ENCODE measurements at regions not wholly inside any gene's neighbourhood (a gene's known extent, or its start where the extent isn't known, plus 50 kb on each side); places are given as distances from the start of the nearest gene placed in this dataset.

DNA sequence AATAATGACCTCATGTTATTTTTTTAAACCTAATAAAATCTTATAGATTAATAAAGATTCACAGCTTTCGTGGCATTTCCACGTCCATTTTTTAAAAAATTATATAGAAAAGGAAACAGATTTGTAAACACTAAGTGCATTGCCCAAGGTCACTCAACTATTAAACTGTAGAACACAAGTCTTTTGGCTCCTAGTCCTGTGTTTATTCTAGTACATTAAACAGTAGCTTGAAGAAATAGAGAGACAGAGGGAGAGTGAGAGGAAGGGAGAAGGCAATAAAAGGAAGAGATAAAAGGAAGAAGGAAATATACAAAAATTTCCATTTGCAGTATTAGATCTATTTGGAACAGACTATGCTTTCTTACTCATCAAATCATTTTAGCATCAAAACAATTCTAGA, 586.7 kb upstream of the CITED2 start:
- H3F3A ChIP-seq (ENCODE audit: insufficient read depth, low read length) = no peaks in the 10 kb centered on the region
- TF ChIP-seq, protein P1, sequence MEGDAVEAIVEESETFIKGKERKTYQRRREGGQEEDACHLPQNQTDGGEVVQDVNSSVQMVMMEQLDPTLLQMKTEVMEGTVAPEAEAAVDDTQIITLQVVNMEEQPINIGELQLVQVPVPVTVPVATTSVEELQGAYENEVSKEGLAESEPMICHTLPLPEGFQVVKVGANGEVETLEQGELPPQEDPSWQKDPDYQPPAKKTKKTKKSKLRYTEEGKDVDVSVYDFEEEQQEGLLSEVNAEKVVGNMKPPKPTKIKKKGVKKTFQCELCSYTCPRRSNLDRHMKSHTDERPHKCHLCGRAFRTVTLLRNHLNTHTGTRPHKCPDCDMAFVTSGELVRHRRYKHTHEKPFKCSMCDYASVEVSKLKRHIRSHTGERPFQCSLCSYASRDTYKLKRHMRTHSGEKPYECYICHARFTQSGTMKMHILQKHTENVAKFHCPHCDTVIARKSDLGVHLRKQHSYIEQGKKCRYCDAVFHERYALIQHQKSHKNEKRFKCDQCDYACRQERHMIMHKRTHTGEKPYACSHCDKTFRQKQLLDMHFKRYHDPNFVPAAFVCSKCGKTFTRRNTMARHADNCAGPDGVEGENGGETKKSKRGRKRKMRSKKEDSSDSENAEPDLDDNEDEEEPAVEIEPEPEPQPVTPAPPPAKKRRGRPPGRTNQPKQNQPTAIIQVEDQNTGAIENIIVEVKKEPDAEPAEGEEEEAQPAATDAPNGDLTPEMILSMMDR (IDR thresholded peaks at IDR 0.05; ENCODE audit: low read length) = no peak
- TF ChIP-seq EZH2 (IDR thresholded peaks at IDR 0.05; ENCODE audit: borderline replicate concordance, low read length) = no peak
- no peak overlapping the region for H2AFZ ChIP-seq (ENCODE audit: low read length)
- no peak overlapping the region for H3K9ac ChIP-seq (ENCODE audit: low read length)
- no peaks in the 10 kb centered on the region for H3K27me3 ChIP-seq (ENCODE audit: insufficient read depth, low read length)
- H3K36me3 ChIP-seq (ENCODE audit: insufficient read depth, low read length) = no peaks in the 10 kb centered on the region
- H4K20me1 ChIP-seq (ENCODE audit: insufficient read depth, low read length) = no peaks in the 10 kb centered on the region
- no peaks in the 10 kb centered on the region for H3K9me2 ChIP-seq (ENCODE audit: low read depth, low read length)
- H3K27ac ChIP-seq (ENCODE audit: low read depth, low read length, poor library complexity, severe bottlenecking) = no peak overlapping the region
- no peak overlapping the region for H3K4me2 ChIP-seq (ENCODE audit: low read length)
- no peak overlapping the region for H3K4me3 ChIP-seq (ENCODE audit: low read depth, low read length, poor library complexity, severe bottlenecking)
- no peaks in the 10 kb centered on the region for H3K4me1 ChIP-seq (ENCODE audit: insufficient read depth, low read length, severe bottlenecking)
- no peaks in the 10 kb centered on the region for H3K9me3 ChIP-seq (ENCODE audit: low read length)
- H3K79me2 ChIP-seq (ENCODE audit: insufficient read depth, low read length) = no peaks in the 10 kb centered on the region

DNA sequence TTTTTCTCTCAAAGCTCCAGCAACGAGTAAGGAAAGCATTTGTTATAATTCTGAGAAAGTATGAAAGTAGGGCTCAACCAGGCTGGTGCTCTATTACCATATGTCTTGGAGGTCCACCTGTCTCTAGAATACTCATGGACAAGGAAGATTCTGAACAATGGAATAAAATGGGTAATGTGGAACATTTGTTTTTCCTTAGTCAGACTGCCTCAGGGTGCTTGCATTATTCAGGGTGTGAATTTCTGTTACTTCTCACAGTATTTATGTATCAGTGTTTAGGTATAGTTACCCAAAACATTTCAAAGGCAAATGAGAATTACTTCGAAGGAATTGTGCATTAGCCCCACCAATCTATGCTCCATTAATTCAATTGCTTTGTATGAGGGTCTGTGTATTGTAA, 586.2 kb upstream of the CITED2 start:
- Histone ChIP-seq H3K27me3 (ENCODE audit: insufficient read depth, low read length) (no peaks in the 10 kb centered on the region), H3K4me1 (ENCODE audit: insufficient read depth, low read length, severe bottlenecking) (no peaks in the 10 kb centered on the region), H3K4me3 (ENCODE audit: low read depth, low read length, poor library complexity, severe bottlenecking) (no peak overlapping the region), H3K9me3 (ENCODE audit: low read length) (no peaks in the 10 kb centered on the region), H2AFZ (ENCODE audit: low read length) (no peak overlapping the region), H3K9me2 (ENCODE audit: low read depth, low read length) (no peaks in the 10 kb centered on the region), H4K20me1 (ENCODE audit: insufficient read depth, low read length) (no peaks in the 10 kb centered on the region), H3K27ac (ENCODE audit: low read depth, low read length, poor library complexity, severe bottlenecking) (no peak overlapping the region), H3K4me2 (ENCODE audit: low read length) (no peak overlapping the region), H3F3A (ENCODE audit: insufficient read depth, low read length) (no peaks in the 10 kb centered on the region), H3K79me2 (ENCODE audit: insufficient read depth, low read length) (no peaks in the 10 kb centered on the region), H3K36me3 (ENCODE audit: insufficient read depth, low read length) (no peaks in the 10 kb centered on the region), H3K9ac (ENCODE audit: low read length) (no peak overlapping the region)
- TF ChIP-seq EZH2 (IDR thresholded peaks at IDR 0.05; ENCODE audit: borderline replicate concordance, low read length) = no peak
- TF ChIP-seq, protein P1 (IDR thresholded peaks at IDR 0.05; ENCODE audit: low read length) = no peak

DNA sequence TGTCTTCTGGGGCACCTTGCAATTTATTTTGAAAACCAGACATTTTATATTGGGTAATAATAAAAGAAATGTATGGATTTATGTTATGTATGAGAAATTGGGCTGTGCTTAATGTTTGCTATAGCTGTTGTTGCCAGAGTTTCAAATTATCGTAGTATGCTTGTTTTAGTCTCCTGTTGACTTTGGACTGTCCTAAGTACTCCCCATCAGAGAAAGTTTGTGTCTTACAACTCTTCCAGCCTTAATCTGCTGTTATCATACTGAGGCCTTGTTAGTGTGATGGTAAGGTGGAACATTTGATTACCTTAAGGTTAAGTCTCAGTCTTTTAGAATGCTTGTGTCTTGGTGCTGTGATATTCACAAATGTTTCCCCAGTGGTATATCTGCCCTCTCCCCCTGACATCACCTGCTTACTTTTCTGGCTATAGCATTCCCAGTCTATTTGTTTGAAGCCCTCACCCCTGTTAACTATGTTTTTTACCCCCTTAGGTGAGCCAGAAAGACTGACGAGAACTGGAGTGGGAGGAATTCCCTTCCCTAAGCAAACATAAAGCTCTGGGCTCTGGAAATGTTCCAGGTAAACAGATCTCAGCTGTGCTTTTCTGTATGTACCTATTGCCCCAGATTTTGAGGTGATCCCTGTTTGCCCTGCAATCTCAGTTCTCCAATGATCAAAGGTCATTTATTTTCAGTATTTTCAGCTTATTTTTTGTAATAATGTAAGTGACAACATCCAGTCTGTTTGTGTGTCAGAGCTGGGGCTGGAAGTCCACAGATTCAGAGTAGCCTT, 581.1 kb upstream of the CITED2 start:
- H3K4me3 ChIP-seq (ENCODE audit: low read depth, low read length, poor library complexity, severe bottlenecking) = no peak overlapping the region
- H3K9me3 ChIP-seq (ENCODE audit: low read length) = no peaks in the 10 kb centered on the region
- H3K4me2 ChIP-seq (ENCODE audit: low read length) = no peak overlapping the region
- H4K20me1 ChIP-seq (ENCODE audit: insufficient read depth, low read length) = no peaks in the 10 kb centered on the region
- TF ChIP-seq, protein P1 (IDR thresholded peaks at IDR 0.05; ENCODE audit: low read length) = no peak
- TF ChIP-seq EZH2 (IDR thresholded peaks at IDR 0.05; ENCODE audit: borderline replicate concordance, low read length) = no peak
- no peaks in the 10 kb centered on the region for H3F3A ChIP-seq (ENCODE audit: insufficient read depth, low read length)
- H3K27ac ChIP-seq (ENCODE audit: low read depth, low read length, poor library complexity, severe bottlenecking) = no peak overlapping the region
- H3K9me2 ChIP-seq (ENCODE audit: low read depth, low read length) = no peaks in the 10 kb centered on the region
- H3K27me3 ChIP-seq (ENCODE audit: insufficient read depth, low read length) = no peaks in the 10 kb centered on the region
- no peaks in the 10 kb centered on the region for H3K79me2 ChIP-seq (ENCODE audit: insufficient read depth, low read length)
- no peak overlapping the region for H2AFZ ChIP-seq (ENCODE audit: low read length)
- H3K4me1 ChIP-seq (ENCODE audit: insufficient read depth, low read length, severe bottlenecking) = no peaks in the 10 kb centered on the region
- no peak overlapping the region for H3K9ac ChIP-seq (ENCODE audit: low read length)
- H3K36me3 ChIP-seq (ENCODE audit: insufficient read depth, low read length) = no peaks in the 10 kb centered on the region
